Astrocyte (in vitro differentiated cells and primary cell): ENCODE measurements at regions not wholly inside any gene's neighbourhood (a gene's known extent, or its start where the extent isn't known, plus 50 kb on each side); places are given as distances from the start of the nearest gene placed in this dataset.

Experiments
- DNase-seq: peaks from one replicate; pipeline ENCODE4 v3.0.0-alpha.2; 2010; ENCODE audit warnings: low read depth
- FAIRE-seq: peaks from 2 replicates; lab custom pipeline; 2011; peaks lifted over from hg19 to GRCh38; lab: Jason Lieb, UNC
- H2AFZ ChIP-seq: 2 replicates; pipeline ENCODE4 v1.6.0; 2012; ENCODE audit warnings: low read depth, low read length, inconsistent platforms
- H3K27ac ChIP-seq: 2 replicates; pipeline ENCODE4 v1.5.1; 2011; ENCODE audit warnings: low read depth, low read length, inconsistent platforms
- H3K27me3 ChIP-seq: 2 replicates; pipeline ENCODE4 v1.6.0; 2011; ENCODE audit warnings: low read length, inconsistent platforms; ENCODE audit not compliant: insufficient read depth
- H3K36me3 ChIP-seq: 2 replicates; pipeline ENCODE4 v1.5.1; 2011; ENCODE audit warnings: low read length, inconsistent platforms; ENCODE audit not compliant: insufficient read depth
- H3K4me1 ChIP-seq: 2 replicates; pipeline ENCODE4 v1.5.1; 2011; ENCODE audit warnings: low read length, inconsistent platforms; ENCODE audit not compliant: insufficient read depth
- H3K4me2 ChIP-seq: 2 replicates; pipeline ENCODE4 v1.6.0; 2012; ENCODE audit warnings: low read length, inconsistent platforms
- H3K4me3 ChIP-seq: 2 replicates; pipeline ENCODE4 v1.5.1; 2011; ENCODE audit warnings: low read depth, mild to moderate bottlenecking, low read length, inconsistent platforms; ENCODE audit not compliant: insufficient read depth
- H3K79me2 ChIP-seq: 2 replicates; pipeline ENCODE4 v1.6.0; 2012; ENCODE audit warnings: mild to moderate bottlenecking, low read length, inconsistent platforms; ENCODE audit not compliant: insufficient read depth
- H3K9ac ChIP-seq: 2 replicates; pipeline ENCODE4 v1.6.0; 2012; ENCODE audit warnings: mild to moderate bottlenecking, low read length, inconsistent platforms
- H3K9me3 ChIP-seq: 2 replicates; pipeline ENCODE4 v1.5.1; 2012; ENCODE audit warnings: low read depth, mild to moderate bottlenecking, low read length, inconsistent platforms; ENCODE audit not compliant: insufficient read depth
- H4K20me1 ChIP-seq: 2 replicates; pipeline ENCODE4 v1.6.0; 2012; ENCODE audit warnings: low read length, inconsistent platforms; ENCODE audit not compliant: insufficient read depth
- H3K27ac Mint-ChIP-seq: one replicate; pipeline ENCODE4 v1.8.0; 2021; ENCODE audit warnings: mild to moderate bottlenecking, mixed read lengths; ENCODE audit not compliant: unreplicated experiment
- H3K27me3 Mint-ChIP-seq: one replicate; pipeline ENCODE4 v1.8.0; 2021; ENCODE audit warnings: low read depth, mixed read lengths; ENCODE audit not compliant: unreplicated experiment
- H3K36me3 Mint-ChIP-seq: one replicate; pipeline ENCODE4 v1.8.0; 2021; ENCODE audit warnings: low read depth, mixed read lengths; ENCODE audit not compliant: unreplicated experiment
- H3K4me1 Mint-ChIP-seq: one replicate; pipeline ENCODE4 v1.8.0; 2021; ENCODE audit warnings: low read depth, mixed read lengths; ENCODE audit not compliant: unreplicated experiment
- H3K4me3 Mint-ChIP-seq: one replicate; pipeline ENCODE4 v1.8.0; 2021; ENCODE audit warnings: mild to moderate bottlenecking, moderate library complexity, mixed read lengths; ENCODE audit not compliant: unreplicated experiment
- H3K9me3 Mint-ChIP-seq: one replicate; pipeline ENCODE4 v1.8.0; 2021; ENCODE audit warnings: mild to moderate bottlenecking, mixed read lengths; ENCODE audit not compliant: unreplicated experiment
- CTCF ChIP-seq: IDR thresholded peaks from 2 replicates; pipeline ENCODE4 v1.5.1; 2011; ENCODE audit warnings: low read depth, mild to moderate bottlenecking, inconsistent platforms, low read length, moderate library complexity; ENCODE audit not compliant: insufficient read depth
- EZH2 ChIP-seq: IDR thresholded peaks from 2 replicates; pipeline ENCODE4 v1.6.1; 2012; ENCODE audit warnings: mild to moderate bottlenecking, low read length, inconsistent platforms; ENCODE audit not compliant: insufficient read depth

DNA sequence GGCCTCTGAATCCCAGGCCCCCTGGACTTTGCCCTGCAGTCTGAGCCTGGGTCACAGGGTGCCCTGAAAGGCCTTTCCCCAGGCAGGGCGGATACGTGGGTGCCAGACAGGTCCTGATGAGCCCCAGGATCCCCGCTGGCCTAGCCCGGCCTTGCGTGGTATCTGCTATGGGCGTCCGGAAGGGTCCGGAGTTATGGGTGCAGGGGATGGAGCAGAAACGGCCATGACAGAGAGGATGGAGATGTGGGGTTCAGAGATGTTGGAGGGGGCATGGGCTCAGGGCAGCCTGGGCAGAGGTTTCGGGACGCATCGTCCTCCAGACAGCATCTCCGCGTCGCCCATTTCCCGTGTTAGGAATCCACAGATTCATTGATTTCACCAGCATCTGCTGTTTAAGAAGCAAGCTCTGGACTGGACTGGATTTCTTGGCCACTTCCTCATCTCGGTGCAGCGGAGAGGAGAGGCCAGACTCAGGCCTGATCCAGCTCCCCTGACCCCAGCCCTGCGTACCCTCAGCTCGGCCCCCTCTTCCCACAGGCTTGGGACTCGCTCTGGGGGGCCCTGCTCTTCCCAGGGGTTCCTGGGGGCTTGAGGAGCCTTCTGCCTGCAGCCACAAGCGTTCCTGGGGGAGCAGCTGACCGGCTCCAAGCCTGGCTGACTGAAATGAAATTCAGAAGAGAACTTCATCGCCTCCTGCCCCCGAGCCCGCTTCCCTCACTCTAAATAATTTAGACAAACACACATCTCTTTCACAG lies 86.9 kb upstream of the ADRA2C start:
- H3K36me3 Mint-ChIP-seq = no peaks in the 10 kb centered on the region
- Histone ChIP-seq H3K27ac (no peak overlapping the region), H3K9ac (no peak overlapping the region), H4K20me1 (no peaks in the 10 kb centered on the region), H2AFZ (no peak overlapping the region), H3K4me1 (no peaks in the 10 kb centered on the region), H3K4me3 (no peak overlapping the region), H3K9me3 (no peaks in the 10 kb centered on the region), H3K79me2 (no peaks in the 10 kb centered on the region), H3K27me3 (peaks cover 2% of the 10 kb centered on the region), H3K4me2 (no peak overlapping the region), H3K36me3 (no peaks in the 10 kb centered on the region)
- DNase-seq = no peak
- H3K27ac Mint-ChIP-seq = no peak overlapping the region
- H3K27me3 Mint-ChIP-seq = peaks cover 45% of the 10 kb centered on the region
- TF ChIP-seq CTCF = no peak
- TF ChIP-seq EZH2 = no peak
- peaks cover 2% of the 10 kb centered on the region for H3K9me3 Mint-ChIP-seq
- H3K4me1 Mint-ChIP-seq = no peaks in the 10 kb centered on the region
- FAIRE-seq = no peak
- no peak overlapping the region for H3K4me3 Mint-ChIP-seq

GRCh38 chr4:3677748-3678070 lies 88.5 kb upstream of the ADRA2C start:
- Histone ChIP-seq H3K4me2 (no peak overlapping the region), H3K36me3 (no peaks in the 10 kb centered on the region), H3K4me1 (no peaks in the 10 kb centered on the region), H3K9me3 (peaks cover 5% of the 10 kb centered on the region), H3K9ac (no peak overlapping the region), H3K4me3 (no peak overlapping the region), H2AFZ (no peak overlapping the region), H3K27ac (no peak overlapping the region), H3K27me3 (peaks cover 2% of the 10 kb centered on the region), H3K79me2 (no peaks in the 10 kb centered on the region), H4K20me1 (no peaks in the 10 kb centered on the region)
- Mint-ChIP-seq H3K36me3 (peaks cover 2% of the 10 kb centered on the region), H3K9me3 (peaks cover 6% of the 10 kb centered on the region), H3K27ac (no peak overlapping the region), H3K27me3 (peaks cover 45% of the 10 kb centered on the region), H3K4me3 (no peak overlapping the region), H3K4me1 (no peaks in the 10 kb centered on the region)
- FAIRE-seq (no peak), DNase-seq (no peak)
- no peak for TF ChIP-seq CTCF
- no peak for TF ChIP-seq EZH2
